ENCODE measurements at regions not wholly inside any gene's neighbourhood (a gene's known extent, or its start where the extent isn't known, plus 50 kb on each side); places are given as distances from the start of the nearest gene placed in this dataset.

DNA sequence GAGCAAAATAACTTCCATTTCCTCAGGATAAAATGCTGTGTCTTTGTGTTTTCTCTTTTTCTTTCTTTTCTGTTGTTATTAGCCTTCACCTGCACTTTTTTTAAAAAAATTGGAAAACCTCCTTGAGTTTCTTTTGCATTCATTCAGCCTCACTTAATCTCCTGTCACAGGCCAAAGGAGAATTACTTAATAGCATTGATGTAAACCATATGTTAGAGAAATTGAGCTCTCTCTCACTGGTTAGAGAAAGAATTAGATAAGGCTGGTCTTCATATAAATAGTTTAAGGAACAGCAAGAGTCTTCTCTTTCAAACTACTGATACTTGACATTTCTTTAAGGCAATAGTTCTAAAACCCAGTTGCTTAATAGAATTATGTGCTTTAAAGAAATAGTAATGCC is 564.2 kb downstream of the TFAP2B start:
- DNase-seq: no peak

DNA sequence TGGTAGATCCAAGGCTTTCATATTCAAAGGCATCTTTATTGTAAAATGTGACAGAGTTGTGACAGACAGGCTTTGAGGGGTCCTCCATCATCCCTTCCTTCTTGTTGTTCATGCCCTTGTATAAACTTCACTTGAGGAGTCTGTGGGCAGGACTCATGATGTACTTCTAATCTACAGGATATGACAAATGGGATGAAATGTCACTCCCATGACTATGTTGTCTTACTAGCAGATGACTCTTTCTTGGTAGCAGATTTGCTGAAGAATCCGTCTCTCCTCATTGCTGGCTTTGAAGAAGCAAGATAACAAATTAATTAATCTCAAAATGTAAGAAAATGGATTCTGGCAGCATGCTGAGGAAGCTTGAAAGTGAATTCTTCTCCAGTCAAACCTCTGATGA is 566.1 kb downstream of the TFAP2B start:
- DNase-seq: no peak

DNA sequence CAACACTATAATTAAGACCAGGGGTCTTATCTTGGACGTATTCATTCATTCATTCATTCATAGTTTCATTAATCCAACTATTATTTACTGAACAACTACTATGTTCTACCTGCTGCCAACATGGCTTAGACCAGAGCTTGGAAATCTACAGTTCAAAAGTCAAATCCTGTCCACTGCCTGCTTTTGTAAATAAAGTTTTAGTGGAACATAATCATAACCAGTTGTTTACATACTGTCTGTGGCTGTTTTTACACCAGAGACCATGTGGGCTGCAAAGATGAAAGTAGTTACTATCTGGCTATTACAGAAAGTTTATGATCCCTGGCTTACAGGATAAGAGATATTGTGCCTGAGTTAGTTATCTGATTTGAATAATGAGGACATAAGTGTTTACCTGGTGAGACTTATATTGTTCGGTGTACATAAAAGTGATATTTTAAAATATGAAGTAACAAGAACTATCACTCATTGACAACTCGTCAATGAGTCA is 567.7 kb downstream of the TFAP2B start:
- no peak for DNase-seq

DNA sequence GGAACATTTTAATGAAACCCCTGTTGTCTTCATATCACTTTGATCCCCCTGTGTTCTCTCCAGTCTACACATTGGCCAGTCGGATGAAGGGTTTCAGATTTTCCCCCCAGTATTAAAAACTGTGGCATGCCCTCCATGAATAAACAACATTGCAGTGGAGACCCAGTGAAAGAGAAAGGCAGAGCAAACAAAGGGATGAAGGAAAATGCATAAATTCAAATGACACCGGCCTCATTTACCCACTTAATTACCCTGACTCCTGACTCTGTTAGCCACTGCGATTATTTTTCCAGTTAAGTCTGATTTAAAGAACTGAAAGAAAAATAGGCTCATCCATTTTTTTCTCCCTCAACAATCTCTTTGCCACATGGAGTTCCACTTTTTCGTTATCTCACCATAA is 569.2 kb downstream of the TFAP2B start:
- DNase-seq: no peak

DNA sequence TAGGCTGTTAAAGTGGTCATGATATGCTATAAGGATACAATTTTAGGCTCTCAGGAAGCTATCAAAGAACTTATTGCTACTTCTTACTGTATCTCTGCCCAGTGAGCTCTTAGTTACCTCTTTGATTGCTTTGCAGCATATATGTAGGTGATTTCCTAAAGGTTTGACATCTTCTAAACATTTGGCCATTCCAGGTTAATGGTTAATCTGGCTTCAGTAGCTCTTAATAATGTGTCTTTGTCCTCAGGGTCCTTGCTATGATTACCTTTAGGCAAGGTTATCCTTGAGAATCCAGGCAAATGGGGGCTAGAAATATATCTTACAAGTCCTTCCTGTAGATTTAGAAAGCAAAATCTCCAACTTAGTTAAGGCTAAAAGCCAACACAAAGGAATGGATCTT is 575.4 kb downstream of the TFAP2B start:
- DNase-seq: no peak

DNA sequence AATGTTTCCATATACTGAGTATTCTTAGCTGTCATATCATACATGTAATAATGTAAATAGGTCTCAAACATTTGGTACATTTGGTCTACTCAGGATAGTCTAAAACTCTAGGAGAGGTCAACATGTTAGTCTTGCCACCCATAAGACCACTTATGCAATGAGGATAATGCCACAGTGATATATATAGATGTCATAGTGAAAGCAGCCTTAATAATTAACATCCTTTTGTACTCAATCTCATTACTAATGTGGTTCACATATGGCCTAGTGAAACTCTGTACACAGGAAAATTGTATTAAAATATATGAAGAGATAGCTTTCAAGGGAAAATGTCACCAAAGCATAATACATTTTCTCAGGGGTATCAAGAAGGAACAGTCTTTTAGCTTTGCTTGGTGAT is 577.9 kb downstream of the TFAP2B start:
- no peak for DNase-seq

DNA sequence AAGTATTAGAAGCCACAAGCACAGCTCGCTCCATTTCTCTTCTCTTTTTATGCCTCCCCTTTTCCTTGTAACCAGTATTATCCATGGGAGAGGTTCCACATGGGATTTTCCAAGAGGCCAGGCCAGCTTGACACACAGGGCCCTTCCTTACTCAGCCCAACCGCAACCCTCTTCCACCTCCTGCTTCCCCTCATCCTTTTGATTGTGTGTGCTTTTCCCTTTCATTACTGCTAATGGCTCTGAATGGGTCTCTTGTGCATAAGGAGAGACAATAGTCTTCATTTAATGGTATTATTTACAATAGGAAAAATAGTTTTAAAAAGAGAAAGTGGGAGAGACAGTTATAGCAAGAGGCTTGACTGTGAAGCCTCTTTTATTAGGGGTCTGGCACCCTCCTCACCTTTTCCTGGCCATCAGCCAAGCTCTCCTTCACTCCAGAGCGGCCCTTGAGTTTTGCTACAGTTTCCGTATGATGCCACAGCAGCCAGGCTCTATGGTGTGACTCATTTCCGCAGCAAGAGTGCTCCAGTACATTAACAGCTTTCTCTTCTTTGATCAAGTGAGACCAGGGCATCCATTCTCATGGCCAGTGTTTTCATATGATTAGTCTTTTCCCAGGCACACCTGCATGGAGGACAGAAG is 579.5 kb downstream of the TFAP2B start:
- peak in 1 of 58 donors; percentile 21 for DNase-seq

DNA sequence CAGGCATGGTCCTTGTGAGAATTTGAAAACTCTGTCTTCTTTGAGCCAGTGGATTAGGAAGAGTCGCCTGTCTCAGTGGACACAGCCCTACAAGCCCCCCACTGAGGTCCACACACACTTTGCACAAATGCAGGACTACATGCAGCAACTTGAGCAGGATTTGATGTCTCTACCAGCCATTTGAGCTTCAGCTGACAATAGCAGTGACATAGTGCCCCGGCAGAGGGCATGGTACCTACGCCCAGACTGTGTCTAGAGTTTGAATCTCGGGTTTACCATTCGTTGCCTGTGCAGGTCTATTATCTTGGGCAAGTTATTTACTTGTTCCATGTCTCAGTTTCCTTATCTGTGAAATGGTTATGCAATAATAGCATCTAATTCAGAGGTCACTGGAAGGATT is 580.1 kb downstream of the TFAP2B start:
- DNase-seq: no peak

DNA sequence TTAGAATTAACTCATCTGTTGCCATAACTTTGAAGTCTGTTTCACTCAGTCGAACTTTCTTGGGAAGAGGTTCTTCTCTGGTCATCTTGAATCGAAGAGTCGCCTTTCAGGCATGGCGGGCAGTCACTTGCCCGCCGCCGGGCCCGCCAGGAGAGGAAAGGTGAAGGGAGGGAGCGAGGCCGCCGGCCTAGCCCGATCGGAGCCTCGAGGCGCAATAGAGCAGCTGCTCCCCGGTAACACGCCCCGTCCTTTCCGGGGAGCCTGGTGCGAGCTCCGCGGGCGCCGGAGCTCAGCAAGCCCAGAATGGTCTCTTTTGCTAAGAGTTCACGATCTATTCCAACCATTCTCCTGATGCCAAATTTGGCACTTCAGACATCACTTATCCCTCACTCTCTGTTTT is 591.8 kb downstream of the TFAP2B start:
- DNase-seq: no peak

DNA sequence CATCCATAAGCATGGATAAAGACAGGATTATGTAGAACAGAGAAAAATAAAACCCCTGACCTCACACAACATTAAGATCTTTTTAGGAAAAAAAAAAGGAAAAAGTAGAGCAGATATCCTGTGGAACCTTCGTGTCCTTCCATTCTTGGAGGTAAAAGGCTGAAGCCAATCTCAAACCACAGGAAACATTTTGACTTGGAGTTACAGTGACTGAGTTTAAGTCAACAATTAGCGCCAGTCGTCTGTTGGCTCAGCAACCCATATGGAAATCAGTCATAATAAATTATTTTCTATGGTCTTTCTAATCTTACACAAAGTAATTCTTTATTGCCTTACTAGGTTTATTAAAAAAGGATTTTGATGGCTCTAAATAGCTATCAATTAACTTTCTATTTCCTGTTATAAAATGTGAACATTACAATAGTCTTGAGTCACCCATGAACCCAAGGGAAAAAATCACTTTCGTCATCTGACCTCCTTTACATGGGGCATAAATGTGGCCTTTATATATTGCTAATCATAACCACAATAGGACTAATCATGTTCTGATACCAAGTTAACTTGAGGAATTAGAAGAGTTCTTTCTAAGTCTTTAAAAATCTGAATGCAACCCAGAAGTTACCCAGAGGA is 592.9 kb downstream of the TFAP2B start:
- DNase-seq: no peak

DNA sequence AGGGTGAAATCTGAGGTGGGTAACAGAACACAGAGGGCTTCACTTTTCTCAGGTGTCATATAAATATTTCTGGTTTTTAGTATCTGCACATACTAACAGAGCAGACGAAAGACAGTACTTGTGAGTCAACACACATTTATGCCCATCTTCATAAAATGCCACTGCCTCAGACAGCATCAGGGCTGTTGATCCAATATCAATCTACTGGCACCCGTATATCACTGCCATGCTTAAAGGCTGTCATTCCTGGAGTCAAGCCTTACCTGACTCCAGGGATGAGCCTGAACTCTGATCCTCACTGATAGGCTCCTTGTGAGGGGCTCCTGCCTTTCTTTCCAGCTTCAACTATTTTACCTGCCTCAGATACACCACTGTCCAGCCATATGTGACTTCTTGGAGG is 595.7 kb downstream of the TFAP2B start:
- DNase-seq: no peak

DNA sequence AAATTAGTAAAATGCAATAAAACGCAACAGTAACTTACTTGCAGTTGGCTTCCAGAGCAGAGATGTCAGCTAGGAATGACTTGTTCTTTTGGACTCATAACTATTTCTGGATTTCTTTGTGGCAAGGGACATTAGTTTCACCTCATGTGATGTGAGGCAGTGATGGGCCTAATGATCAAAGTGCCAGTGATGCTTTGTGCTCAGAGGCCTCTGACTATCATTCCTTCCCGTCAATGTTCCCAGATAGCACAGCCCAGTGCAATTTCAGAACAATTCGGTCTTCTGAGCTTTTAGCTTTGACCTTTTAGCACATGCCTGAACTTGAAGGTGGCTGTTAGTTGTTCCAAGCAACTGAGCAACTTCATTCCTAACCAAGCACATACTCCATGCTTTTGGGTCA is 596.8 kb downstream of the TFAP2B start:
- DNase-seq: no peak

DNA sequence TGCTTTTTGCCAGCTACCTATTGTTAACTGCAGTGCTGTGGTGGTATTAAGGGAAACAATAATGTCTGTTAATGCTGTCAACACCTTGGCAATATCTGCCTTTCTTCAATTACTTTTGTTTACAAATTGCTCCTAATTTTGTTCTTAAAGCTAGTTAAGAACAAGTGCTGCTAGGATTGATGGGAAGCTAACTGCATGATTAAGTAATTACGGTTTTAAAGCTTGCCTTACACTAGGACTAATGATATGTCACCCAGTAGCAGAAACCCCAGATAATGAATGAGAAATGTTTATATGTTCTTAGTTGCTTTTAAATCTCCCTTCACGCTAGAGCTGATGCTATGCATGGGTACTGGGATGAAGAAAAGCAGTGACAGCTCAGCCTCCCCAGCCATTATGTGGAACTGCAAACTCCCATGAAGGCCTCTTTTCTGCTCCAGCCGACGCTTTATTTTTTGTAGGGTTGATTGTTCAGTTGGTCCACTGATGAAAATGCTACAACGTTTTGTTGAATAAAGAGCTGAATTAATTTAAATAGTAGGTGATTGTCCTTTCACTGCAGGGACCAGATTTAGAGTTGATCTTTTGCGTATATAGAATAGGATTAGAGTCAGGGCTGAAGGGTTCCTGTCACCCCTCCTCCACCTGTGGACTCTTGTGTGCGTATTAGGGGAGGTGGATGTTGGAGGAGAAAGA is 610.5 kb downstream of the TFAP2B start:
- DNase-seq: no peak

DNA sequence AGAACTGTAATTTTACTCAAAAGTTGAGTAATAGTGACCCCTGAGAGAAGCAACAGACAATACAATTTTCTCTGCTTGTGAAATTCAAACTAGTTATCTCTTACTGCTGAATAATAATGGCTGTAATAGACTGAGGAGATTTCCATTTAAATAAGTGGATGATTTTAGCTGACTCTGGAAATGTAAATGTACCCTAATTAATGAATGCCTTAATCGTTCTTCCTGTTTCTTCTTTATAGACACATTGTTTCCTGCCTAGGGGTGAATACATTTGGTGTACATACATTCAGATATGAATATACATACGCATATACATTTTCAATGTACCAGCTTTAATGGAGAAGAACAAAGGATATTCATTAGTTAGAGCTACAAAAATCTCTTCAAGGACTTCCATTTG is 611.9 kb downstream of the TFAP2B start:
- no peak for DNase-seq

DNA sequence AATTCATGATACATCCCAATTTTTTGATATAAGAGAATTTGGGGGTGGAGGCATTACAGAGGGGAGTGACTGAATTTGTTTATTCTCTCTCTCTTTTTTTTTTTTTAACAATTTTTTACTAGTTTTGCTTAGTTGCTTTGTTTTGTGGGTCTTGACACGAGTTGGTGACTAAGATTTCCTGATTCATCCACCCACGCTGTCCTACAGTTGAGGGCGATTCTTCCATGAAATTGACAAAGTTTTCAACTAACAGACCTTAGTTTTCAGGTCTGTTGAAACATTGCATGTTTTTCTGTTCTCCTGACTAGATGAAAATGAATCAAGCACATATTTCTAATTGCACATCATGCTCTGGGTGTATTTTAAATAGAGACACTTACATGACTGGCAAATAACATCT is 613.8 kb downstream of the TFAP2B start:
- no peak for DNase-seq

DNA sequence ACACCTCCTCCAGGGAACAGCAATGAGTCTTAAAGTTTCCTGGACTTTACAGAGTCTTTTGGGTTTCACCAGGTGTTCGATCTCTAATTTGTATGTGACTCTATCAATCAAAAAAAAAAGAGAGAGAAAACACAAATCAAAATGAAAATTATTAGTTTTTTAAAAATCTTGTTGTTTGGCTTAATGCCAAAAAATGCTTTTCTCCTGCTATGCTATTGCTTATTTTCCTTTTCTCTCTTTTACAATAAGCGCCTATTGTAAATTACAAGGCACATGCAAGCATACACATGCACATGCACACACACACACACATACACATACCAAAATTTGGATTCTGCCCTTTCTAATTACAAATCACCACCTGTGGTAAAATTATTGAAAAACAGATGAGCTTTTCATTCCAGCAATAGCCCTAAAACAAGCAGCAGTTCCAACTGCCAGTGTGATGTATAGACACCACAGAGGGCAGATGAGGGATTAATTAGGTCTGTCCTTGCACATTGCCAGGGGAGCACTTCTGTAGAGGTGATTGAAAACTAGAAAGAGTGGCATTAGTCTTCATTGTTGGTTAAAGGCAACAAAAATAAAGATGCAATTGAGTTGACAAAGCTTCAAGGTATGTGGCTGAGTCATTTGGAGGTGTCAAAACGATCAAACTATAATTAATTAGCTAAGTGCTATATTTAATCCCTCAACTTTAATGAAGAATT is 631.7 kb downstream of the TFAP2B start:
- no peak for DNase-seq

DNA sequence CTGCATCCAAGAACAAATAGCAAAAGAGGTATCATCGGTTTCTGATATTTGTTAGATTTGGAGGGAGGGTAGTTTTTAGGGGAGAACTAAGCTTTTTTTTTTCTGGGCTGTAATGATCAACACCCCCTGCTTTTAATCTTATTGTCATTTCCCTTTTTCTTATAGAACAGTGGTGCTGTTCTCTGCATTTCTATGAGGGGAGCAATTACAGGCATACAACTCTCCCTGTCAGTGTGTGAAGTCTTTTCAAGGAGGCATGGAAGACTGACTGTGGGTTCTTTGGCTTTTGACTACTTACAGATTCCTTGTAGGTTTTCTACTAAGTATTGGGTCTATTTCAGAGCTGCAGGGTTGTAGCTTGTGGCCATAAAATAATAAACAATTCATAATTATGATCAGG is 632.3 kb downstream of the TFAP2B start:
- no peak for DNase-seq

DNA sequence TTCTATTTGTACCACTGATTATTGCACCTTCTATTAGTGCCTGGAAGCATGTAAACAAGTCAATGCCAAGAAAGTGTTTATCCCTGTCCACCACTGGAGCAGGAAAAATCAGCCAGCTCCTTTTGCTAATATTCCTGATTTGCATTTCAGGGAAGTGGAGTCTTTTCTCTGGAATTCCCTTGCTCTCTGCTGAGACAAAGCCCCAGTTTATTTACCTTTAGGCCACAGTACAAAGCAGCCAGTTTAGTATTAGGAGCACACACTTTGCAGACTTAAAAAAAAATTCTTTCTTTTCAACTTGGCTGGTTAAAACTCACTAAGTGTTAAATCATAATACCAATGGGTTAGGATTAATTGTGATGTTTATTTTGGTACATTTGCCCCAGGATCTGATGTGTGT is 631.1 kb downstream of the PKHD1 start:
- DNase-seq: no peak

DNA sequence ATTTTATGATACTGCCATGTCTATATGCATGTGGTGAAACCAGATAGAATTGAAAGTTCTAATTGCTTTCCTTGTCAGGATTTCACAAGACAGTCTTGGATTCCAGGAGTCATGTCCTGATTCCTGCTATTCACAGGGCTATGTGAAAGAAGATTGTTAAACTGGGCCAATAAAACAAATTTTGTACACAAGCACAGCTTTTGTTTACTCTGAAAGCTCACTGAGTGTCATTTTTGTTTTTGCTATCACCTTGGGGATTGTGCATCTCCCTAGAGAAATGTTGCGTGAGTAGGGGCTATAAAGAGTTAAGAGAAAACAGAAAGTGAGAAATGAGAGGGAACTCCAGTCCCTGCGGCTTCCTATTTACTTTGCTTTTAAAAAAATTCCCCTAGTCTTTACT is 627.5 kb downstream of the PKHD1 start:
- no peak for DNase-seq

DNA sequence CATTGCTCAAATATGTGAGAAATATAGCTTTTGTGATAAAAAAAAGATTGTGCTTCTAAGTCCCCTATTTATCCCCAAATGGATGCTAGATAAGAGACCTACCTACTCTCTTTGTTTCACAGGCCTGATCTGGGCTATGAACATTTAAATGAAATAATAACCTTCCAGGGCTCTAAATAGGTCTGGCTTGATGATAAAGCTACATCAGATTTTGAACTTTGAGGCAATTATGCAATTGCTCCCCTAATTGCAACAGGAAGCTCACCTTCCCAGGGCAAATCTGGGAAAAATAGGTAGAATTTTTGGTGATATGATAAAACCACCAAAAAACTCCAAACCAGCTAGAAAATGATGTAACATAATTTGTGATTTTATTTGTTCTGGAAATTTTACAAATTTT is 624.5 kb downstream of the PKHD1 start:
- no peak for DNase-seq

DNA sequence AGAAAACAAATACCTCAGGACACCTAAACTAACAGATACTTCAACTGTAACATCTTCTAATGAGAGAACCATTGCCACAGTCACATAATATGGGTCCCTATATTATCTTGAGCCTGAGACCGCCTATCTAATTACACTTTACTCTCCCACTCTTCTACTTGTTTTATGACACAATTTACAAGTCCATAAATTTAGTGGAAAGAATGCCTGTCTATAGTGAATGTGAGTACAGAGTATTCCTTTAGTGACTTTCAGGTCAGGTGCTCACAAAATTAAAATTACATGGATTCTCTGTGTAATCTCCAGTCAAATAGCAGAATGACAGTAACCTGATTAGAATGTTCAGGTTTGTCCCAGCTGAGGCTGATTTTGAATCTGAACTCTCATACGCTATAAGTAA is 624.1 kb downstream of the PKHD1 start:
- no peak for DNase-seq

DNA sequence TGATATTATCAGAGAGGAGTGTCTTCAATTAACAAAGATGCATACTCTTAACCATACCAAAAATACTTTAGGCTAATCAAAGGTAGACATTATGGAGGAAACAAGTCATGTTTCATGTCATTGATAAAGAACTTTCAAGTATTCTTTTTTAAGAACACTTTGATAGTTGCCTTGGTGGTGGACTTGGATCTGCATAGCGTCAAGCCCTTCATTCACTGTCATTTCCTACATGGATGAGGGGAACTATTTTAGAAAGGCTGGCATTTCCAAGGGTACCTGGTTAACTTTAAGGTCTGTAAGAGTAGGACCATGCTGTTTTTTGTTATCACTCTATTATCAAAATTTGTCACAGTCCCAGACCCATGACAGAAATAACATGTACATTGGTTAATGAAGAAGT is 622.5 kb downstream of the PKHD1 start:
- no peak for DNase-seq
